ENCODE measurements at regions not wholly inside any gene's neighbourhood (a gene's known extent, or its start where the extent isn't known, plus 50 kb on each side); places are given as distances from the start of the nearest gene placed in this dataset.

GRCh38 chr2:18762667-18763066 is 173.3 kb upstream of the NT5C1B start:
- peaks cover 0 to 18% (median 5%) of the 10 kb centered on the region in 11 donors for H3K9me3 Mint-ChIP-seq
- no peak overlapping the region for H3K4me3 Mint-ChIP-seq
- no peaks in the 10 kb centered on the region for H3K4me1 ChIP-seq (ENCODE audit: control insufficient read depth in 2 of 2, insufficient read depth in 2 of 2, low read length in 2 of 2)
- H3K27ac Mint-ChIP-seq, result no peak overlapping the region
- no peaks in the 10 kb centered on the region for H3K27me3 ChIP-seq (ENCODE audit: control insufficient read depth in 2 of 2, insufficient read depth in 2 of 2, low read length in 2 of 2)
- H3K36me3 ChIP-seq (ENCODE audit: control insufficient read depth in 2 of 3, insufficient read depth in 3 of 3, low read length in 3 of 3), result no peaks in the 10 kb centered on the region
- CTCF ChIA-PET, result no interaction called here
- POLR2A ChIA-PET, result no interaction called here
- H3K36me3 Mint-ChIP-seq, result peaks cover 0 to 34% (median 17%) of the 10 kb centered on the region in 5 donors
- ATAC-seq (no peak), DNase-seq (no peak)
- no peaks in the 10 kb centered on the region for H3K4me1 Mint-ChIP-seq
- H3K27me3 Mint-ChIP-seq, result no peaks in the 10 kb centered on the region
- no peak overlapping the region for H3K27ac ChIP-seq (ENCODE audit: low read depth, low read length)
- H3K9me3 ChIP-seq (ENCODE audit: control insufficient read depth in 2 of 3, low read length in 3 of 3), result no peaks in the 10 kb centered on the region
- intact Hi-C loops (cut with micrococcal nuclease), result no loop called here
- H3K4me3 ChIP-seq (ENCODE audit: low read length), result no peak overlapping the region

GRCh38 chr2:18754286-18754685 is 164.9 kb upstream of the NT5C1B start:
- intact Hi-C loops (cut with micrococcal nuclease), result no loop called here
- Histone ChIP-seq H3K4me1 (ENCODE audit: control insufficient read depth in 2 of 2, insufficient read depth in 2 of 2, low read length in 2 of 2) (no peaks in the 10 kb centered on the region), H3K36me3 (ENCODE audit: control insufficient read depth in 2 of 3, insufficient read depth in 3 of 3, low read length in 3 of 3) (no peaks in the 10 kb centered on the region), H3K27me3 (ENCODE audit: control insufficient read depth in 2 of 2, insufficient read depth in 2 of 2, low read length in 2 of 2) (no peaks in the 10 kb centered on the region), H3K27ac (ENCODE audit: low read depth, low read length) (no peak overlapping the region), H3K9me3 (ENCODE audit: control insufficient read depth in 2 of 3, low read length in 3 of 3) (no peaks in the 10 kb centered on the region), H3K4me3 (ENCODE audit: low read length) (no peak overlapping the region)
- CTCF ChIA-PET, result no interaction called here
- Mint-ChIP-seq H3K36me3 (peaks cover 0 to 11% (median 7%) of the 10 kb centered on the region in 5 donors), H3K4me1 (no peaks in the 10 kb centered on the region), H3K27me3 (no peaks in the 10 kb centered on the region), H3K9me3 (peaks cover 0 to 5% (median 0%) of the 10 kb centered on the region in 11 donors), H3K4me3 (no peak overlapping the region), H3K27ac (no peak overlapping the region)
- DNase-seq, result no peak
- no peak for ATAC-seq
- POLR2A ChIA-PET, result no interaction called here

GRCh38 chr2:18753722-18754121 is 164.4 kb upstream of the NT5C1B start:
- Mint-ChIP-seq H3K27me3 (no peaks in the 10 kb centered on the region), H3K4me3 (no peak overlapping the region), H3K9me3 (no peaks in the 10 kb centered on the region), H3K27ac (no peak overlapping the region), H3K4me1 (no peaks in the 10 kb centered on the region), H3K36me3 (peaks cover 0 to 6% (median 1%) of the 10 kb centered on the region in 5 donors)
- intact Hi-C loops (cut with micrococcal nuclease), result no loop called here
- Histone ChIP-seq H3K4me1 (ENCODE audit: control insufficient read depth in 2 of 2, insufficient read depth in 2 of 2, low read length in 2 of 2) (no peaks in the 10 kb centered on the region), H3K4me3 (ENCODE audit: low read length) (no peak overlapping the region), H3K36me3 (ENCODE audit: control insufficient read depth in 2 of 3, insufficient read depth in 3 of 3, low read length in 3 of 3) (no peaks in the 10 kb centered on the region), H3K27ac (ENCODE audit: low read depth, low read length) (no peak overlapping the region), H3K9me3 (ENCODE audit: control insufficient read depth in 2 of 3, low read length in 3 of 3) (no peaks in the 10 kb centered on the region), H3K27me3 (ENCODE audit: control insufficient read depth in 2 of 2, insufficient read depth in 2 of 2, low read length in 2 of 2) (no peaks in the 10 kb centered on the region)
- no peak for ATAC-seq
- no peak for DNase-seq
- ChIA-PET CTCF (no interaction called here), POLR2A (no interaction called here)

- POLR2A ChIA-PET, result no interaction called here
- Mint-ChIP-seq H3K4me1 (no peaks in the 10 kb centered on the region), H3K27me3 (no peaks in the 10 kb centered on the region), H3K4me3 (no peak overlapping the region), H3K9me3 (no peaks in the 10 kb centered on the region), H3K27ac (no peak overlapping the region), H3K36me3 (peaks cover 0 to 6% (median 0%) of the 10 kb centered on the region in 5 donors)
- no peaks in the 10 kb centered on the region for H3K4me1 ChIP-seq (ENCODE audit: control insufficient read depth in 2 of 2, insufficient read depth in 2 of 2, low read length in 2 of 2)
- no peaks in the 10 kb centered on the region for H3K9me3 ChIP-seq (ENCODE audit: control insufficient read depth in 2 of 3, low read length in 3 of 3)
- CTCF ChIA-PET, result no interaction called here
- intact Hi-C loops (cut with micrococcal nuclease), result no loop called here
- no peak for DNase-seq
- no peaks in the 10 kb centered on the region for H3K27me3 ChIP-seq (ENCODE audit: control insufficient read depth in 2 of 2, insufficient read depth in 2 of 2, low read length in 2 of 2)
- ATAC-seq, result no peak
- H3K27ac ChIP-seq (ENCODE audit: low read depth, low read length), result no peak overlapping the region
- H3K4me3 ChIP-seq (ENCODE audit: low read length), result no peak overlapping the region
- H3K36me3 ChIP-seq (ENCODE audit: control insufficient read depth in 2 of 3, insufficient read depth in 3 of 3, low read length in 3 of 3), result no peaks in the 10 kb centered on the region
Measured at GRCh38 chr2:18752667-18753422, 163.5 kb upstream of the NT5C1B start.

GRCh38 chr2:18752022-18752493 is 162.7 kb upstream of the NT5C1B start:
- Mint-ChIP-seq H3K4me3 (no peak overlapping the region), H3K27me3 (no peaks in the 10 kb centered on the region), H3K4me1 (no peaks in the 10 kb centered on the region), H3K27ac (no peak overlapping the region), H3K36me3 (peaks cover 0 to 6% (median 0%) of the 10 kb centered on the region in 5 donors), H3K9me3 (no peaks in the 10 kb centered on the region)
- Histone ChIP-seq H3K27me3 (ENCODE audit: control insufficient read depth in 2 of 2, insufficient read depth in 2 of 2, low read length in 2 of 2) (no peaks in the 10 kb centered on the region), H3K4me3 (ENCODE audit: low read length) (no peak overlapping the region), H3K9me3 (ENCODE audit: control insufficient read depth in 2 of 3, low read length in 3 of 3) (no peaks in the 10 kb centered on the region), H3K27ac (ENCODE audit: low read depth, low read length) (no peak overlapping the region), H3K36me3 (ENCODE audit: control insufficient read depth in 2 of 3, insufficient read depth in 3 of 3, low read length in 3 of 3) (no peaks in the 10 kb centered on the region), H3K4me1 (ENCODE audit: control insufficient read depth in 2 of 2, insufficient read depth in 2 of 2, low read length in 2 of 2) (no peaks in the 10 kb centered on the region)
- CTCF ChIA-PET, result no interaction called here
- ATAC-seq (no peak), DNase-seq (no peak)
- POLR2A ChIA-PET, result no interaction called here
- intact Hi-C loops (cut with micrococcal nuclease), result no loop called here

GRCh38 chr2:18750672-18751554 is 161.5 kb upstream of the NT5C1B start:
- Histone ChIP-seq H3K27me3 (ENCODE audit: control insufficient read depth in 2 of 2, insufficient read depth in 2 of 2, low read length in 2 of 2) (no peaks in the 10 kb centered on the region), H3K9me3 (ENCODE audit: control insufficient read depth in 2 of 3, low read length in 3 of 3) (no peaks in the 10 kb centered on the region), H3K27ac (ENCODE audit: low read depth, low read length) (no peak overlapping the region), H3K36me3 (ENCODE audit: control insufficient read depth in 2 of 3, insufficient read depth in 3 of 3, low read length in 3 of 3) (no peaks in the 10 kb centered on the region), H3K4me1 (ENCODE audit: control insufficient read depth in 2 of 2, insufficient read depth in 2 of 2, low read length in 2 of 2) (no peaks in the 10 kb centered on the region), H3K4me3 (ENCODE audit: low read length) (no peak overlapping the region)
- DNase-seq (no peak), ATAC-seq (no peak)
- Mint-ChIP-seq H3K9me3 (no peaks in the 10 kb centered on the region), H3K4me3 (no peak overlapping the region), H3K27ac (no peak overlapping the region), H3K36me3 (peaks cover 0 to 6% (median 0%) of the 10 kb centered on the region in 5 donors), H3K4me1 (no peaks in the 10 kb centered on the region), H3K27me3 (no peaks in the 10 kb centered on the region)
- POLR2A ChIA-PET, result no interaction called here
- CTCF ChIA-PET, result no interaction called here
- intact Hi-C loops (cut with micrococcal nuclease), result loop anchor here (1.0 to 2.0 kb wide), 5 partner anchors 230 to 1112 kb away; no protein-coding TSS in a partner anchor
